H1 (cell line): ENCODE measurements at regions not wholly inside any gene's neighbourhood (a gene's known extent, or its start where the extent isn't known, plus 50 kb on each side); places are given as distances from the start of the nearest gene placed in this dataset.

Source experiments
- CHD7 ChIP-seq: fragments of 300-600 bp; sonication (generic); IDR thresholded peaks from 2 replicates; pipeline ENCODE4 v1.7.1; 2012; ENCODE audit warnings: low read length, moderate library complexity, mild to moderate bottlenecking, inconsistent platforms; ENCODE audit not compliant: insufficient replicate concordance
- CTCF ChIP-seq, 3 experiments: IDR thresholded peaks; 1 replicate in 2 of 3; 2 replicates in 1 of 3; pipeline versions ENCODE4 v1.5.1 to v1.6.1; 2011; ENCODE audit warnings: low read length in 3 of 3, mild to moderate bottlenecking in 3 of 3, inconsistent platforms in 2 of 3, low read depth in 1 of 3, moderate library complexity in 1 of 3; ENCODE audit not compliant: insufficient read depth in 1 of 3; ENCODE audit errors: control extremely low read depth in 1 of 3
- KDM4A ChIP-seq: IDR thresholded peaks from one replicate; pipeline ENCODE4 v1.7.1; 2012; ENCODE audit warnings: low read depth, mild to moderate bottlenecking, moderate library complexity, low read length, inconsistent platforms; ENCODE audit not compliant: severe bottlenecking
- SRF ChIP-seq: IDR thresholded peaks from 2 replicates; pipeline ENCODE4 v1.6.1; 2011; ENCODE audit warnings: mild to moderate bottlenecking, low read depth, low read length, moderate library complexity
- YY1 ChIP-seq: IDR thresholded peaks from 2 replicates; pipeline ENCODE4 v1.6.1; 2011; ENCODE audit warnings: low read depth, mild to moderate bottlenecking, low read length

GRCh38 chr12:34591966-34592365 lies 569.7 kb downstream of the ALG10 start (continued):
- TF ChIP-seq CHD7, result no peak
- TF ChIP-seq SRF, result no peak
- no peak for TF ChIP-seq CTCF (IDR thresholded peaks at IDR 0.05; ENCODE audit: control extremely low read depth in 1 of 3, insufficient read depth in 1 of 3, low read depth in 1 of 3, low read length in 3 of 3)
- no peak for TF ChIP-seq KDM4A
- no peak for TF ChIP-seq YY1
- TF ChIP-seq, all 59 proteins: peak for 0
